Upper lobe of left lung (tissue), 4 donors: ENCODE measurements at regions not wholly inside any gene's neighbourhood (a gene's known extent, or its start where the extent isn't known, plus 50 kb on each side); places are given as distances from the start of the nearest gene placed in this dataset.
A peak's percentile ranks its signal among the peaks of the same experiment; 100 is the strongest.

Experiments used
- POLR2A ChIP-seq, 4 donors: fragments of 450-650 bp; IDR thresholded peaks; one replicate each; pipeline ENCODE4 v1.5.1; 2016 to 2017; ENCODE audit warnings: antibody characterized with exemption in 4 of 4, mild to moderate bottlenecking in 2 of 4
- TF ChIP-seq, protein P1 (sequence below), 6 experiments: fragments of 450-650 bp in 4 of 6; fragments of 200-600 bp in 2 of 6; sonication (generic) in 2 of 6; IDR thresholded peaks; one replicate each; pipeline ENCODE4 v1.5.1; 2016 to 2019; ENCODE audit warnings: antibody characterized with exemption in 6 of 6

DNA sequence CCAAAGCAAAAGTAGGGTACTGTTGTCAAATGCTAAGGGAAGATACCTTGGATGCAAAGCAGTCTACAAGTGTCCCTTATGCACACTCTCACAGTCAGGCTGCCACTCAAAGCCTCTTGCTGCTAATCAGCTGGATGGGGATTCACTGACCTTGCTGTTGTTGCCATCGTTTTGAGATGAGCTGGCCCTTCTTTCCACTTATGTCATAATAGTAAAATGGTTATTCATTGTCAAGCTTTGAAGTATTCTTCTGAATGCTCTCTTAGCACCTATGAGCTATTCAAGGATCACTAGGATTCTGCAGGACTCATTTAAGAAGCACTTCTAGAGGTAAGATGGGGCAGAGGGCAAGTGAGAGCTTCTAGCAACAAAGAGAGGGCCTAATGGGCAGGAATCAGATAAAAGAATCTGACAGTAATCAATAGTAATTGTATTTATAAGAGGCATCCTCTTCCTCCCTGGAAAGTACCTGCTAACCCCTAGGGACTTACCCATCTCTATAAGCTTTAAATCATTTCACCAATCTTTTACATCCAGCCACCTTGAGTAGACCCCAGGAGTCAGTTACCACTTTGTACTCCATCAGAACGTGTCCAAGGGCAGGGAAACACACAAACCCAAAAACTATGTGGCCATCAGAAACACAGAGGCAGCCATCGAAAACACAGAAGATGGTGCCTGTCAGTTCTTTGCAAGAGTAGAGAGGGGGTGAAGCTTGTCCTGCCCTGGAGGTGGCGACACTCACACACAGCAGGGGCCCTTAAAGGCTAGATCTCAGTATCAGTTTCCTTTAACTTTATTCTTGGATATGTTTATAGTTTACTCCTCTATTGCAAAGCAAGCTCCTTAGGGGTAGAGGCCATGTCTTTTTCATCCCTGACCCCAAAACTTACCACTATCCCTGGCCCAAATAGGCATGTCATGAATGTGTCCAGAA lies 103.7 kb upstream of the NFIA start:
- TF ChIP-seq, protein P1, sequence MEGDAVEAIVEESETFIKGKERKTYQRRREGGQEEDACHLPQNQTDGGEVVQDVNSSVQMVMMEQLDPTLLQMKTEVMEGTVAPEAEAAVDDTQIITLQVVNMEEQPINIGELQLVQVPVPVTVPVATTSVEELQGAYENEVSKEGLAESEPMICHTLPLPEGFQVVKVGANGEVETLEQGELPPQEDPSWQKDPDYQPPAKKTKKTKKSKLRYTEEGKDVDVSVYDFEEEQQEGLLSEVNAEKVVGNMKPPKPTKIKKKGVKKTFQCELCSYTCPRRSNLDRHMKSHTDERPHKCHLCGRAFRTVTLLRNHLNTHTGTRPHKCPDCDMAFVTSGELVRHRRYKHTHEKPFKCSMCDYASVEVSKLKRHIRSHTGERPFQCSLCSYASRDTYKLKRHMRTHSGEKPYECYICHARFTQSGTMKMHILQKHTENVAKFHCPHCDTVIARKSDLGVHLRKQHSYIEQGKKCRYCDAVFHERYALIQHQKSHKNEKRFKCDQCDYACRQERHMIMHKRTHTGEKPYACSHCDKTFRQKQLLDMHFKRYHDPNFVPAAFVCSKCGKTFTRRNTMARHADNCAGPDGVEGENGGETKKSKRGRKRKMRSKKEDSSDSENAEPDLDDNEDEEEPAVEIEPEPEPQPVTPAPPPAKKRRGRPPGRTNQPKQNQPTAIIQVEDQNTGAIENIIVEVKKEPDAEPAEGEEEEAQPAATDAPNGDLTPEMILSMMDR (IDR thresholded peaks at IDR 0.05), result peak in 5 of 6 experiments; percentile 31 to 55 (median 50)
- no peak for TF ChIP-seq POLR2A (IDR thresholded peaks at IDR 0.05)
